ENCODE measurements at regions not wholly inside any gene's neighbourhood (a gene's known extent, or its start where the extent isn't known, plus 50 kb on each side); places are given as distances from the start of the nearest gene placed in this dataset.

- no peak for TF ChIP-seq CTCF (IDR thresholded peaks at IDR 0.05; ENCODE audit: low read depth, low read length, missing input control)
- no peak for TF ChIP-seq RXRA (IDR thresholded peaks at IDR 0.05)
- no peak for TF ChIP-seq RAD21 (IDR thresholded peaks at IDR 0.05)
- TF ChIP-seq SP1 (IDR thresholded peaks at IDR 0.05) = no peak
- TF ChIP-seq EGR1 (IDR thresholded peaks at IDR 0.05; ENCODE audit: low read depth in 2 of 2) = no peak
- TF ChIP-seq FOXA1 (IDR thresholded peaks at IDR 0.05) = no peak
- TF ChIP-seq ATF3 (IDR thresholded peaks at IDR 0.05) = no peak
- no peak for TF ChIP-seq TAF1 (conservative IDR thresholded peaks at IDR 0.05)
- TF ChIP-seq HNF4A (conservative IDR thresholded peaks at IDR 0.05) = no peak
- no peak for TF ChIP-seq REST (IDR thresholded peaks at IDR 0.05)
Measured at GRCh38 chr1:80251591-80251990, 1245.1 kb upstream of the ADGRL4 start.

Measured in liver (tissue), 3 donors.